AG09319 (cell line): ENCODE measurements at regions not wholly inside any gene's neighbourhood (a gene's known extent, or its start where the extent isn't known, plus 50 kb on each side); places are given as distances from the start of the nearest gene placed in this dataset.
"Not testable (repeated sequence)": the region's sequence is repeated elsewhere in the genome, so short reads cannot be mapped to it uniquely, and the experiment has no call there.

Experiments used
- DNase-seq: peaks from one replicate; pipeline ENCODE4 v3.0.0-alpha.2; 2010; ENCODE audit warnings: low read depth; ENCODE audit errors: extremely low read depth
- TF ChIP-seq, protein P1 (sequence below): IDR thresholded peaks from 2 replicates; pipeline ENCODE4 v1.5.1; 2011; ENCODE audit warnings: low read depth, mild to moderate bottlenecking, inconsistent platforms, low read length, moderate library complexity

DNA sequence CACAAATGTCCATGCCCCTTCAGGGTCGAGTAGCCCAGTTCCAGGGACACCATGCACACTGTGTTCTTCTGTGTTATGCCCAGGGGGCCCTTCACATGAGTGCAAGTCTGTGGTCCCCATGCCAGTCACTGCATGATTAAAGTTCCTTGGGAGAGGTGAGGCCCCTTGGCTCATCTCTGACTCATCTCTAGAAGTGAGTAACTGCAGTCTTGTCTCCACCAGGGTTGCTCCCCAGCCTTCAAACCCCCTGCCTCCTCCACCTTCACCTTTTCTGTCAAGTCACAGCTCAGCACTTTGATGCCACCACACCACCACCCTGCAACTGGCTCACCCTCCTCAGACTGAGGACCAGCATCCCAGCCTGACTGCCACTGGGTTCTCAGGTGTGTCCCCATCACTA is 161.7 kb downstream of the UNC5CL start:
- no peak for DNase-seq
- TF ChIP-seq, protein P1, sequence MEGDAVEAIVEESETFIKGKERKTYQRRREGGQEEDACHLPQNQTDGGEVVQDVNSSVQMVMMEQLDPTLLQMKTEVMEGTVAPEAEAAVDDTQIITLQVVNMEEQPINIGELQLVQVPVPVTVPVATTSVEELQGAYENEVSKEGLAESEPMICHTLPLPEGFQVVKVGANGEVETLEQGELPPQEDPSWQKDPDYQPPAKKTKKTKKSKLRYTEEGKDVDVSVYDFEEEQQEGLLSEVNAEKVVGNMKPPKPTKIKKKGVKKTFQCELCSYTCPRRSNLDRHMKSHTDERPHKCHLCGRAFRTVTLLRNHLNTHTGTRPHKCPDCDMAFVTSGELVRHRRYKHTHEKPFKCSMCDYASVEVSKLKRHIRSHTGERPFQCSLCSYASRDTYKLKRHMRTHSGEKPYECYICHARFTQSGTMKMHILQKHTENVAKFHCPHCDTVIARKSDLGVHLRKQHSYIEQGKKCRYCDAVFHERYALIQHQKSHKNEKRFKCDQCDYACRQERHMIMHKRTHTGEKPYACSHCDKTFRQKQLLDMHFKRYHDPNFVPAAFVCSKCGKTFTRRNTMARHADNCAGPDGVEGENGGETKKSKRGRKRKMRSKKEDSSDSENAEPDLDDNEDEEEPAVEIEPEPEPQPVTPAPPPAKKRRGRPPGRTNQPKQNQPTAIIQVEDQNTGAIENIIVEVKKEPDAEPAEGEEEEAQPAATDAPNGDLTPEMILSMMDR: no peak

GRCh38 chr6:40876336-40876735 is 162.7 kb downstream of the UNC5CL start:
- TF ChIP-seq, protein P1: no peak
- no peak for DNase-seq

DNA sequence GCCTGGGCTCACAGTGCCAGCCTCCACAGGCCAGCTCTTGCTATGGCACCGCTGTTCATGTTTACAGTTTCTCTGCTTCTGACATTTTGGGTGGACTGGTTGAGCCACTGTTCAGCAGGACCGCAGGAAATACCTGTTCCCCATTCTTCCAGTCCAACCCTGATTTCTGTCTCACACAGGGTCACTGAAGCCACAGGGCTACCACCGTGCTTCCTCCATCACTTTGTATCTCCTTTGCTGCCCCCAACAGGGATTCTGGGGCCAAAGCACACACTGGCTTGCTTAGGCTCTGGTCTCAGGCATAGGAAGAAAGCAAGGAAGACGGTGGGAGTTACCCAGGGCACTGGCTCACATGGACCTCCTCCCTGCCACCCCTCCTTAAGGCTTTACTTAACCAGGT is 164.5 kb downstream of the UNC5CL start:
- TF ChIP-seq, protein P1: no peak
- no peak for DNase-seq

DNA sequence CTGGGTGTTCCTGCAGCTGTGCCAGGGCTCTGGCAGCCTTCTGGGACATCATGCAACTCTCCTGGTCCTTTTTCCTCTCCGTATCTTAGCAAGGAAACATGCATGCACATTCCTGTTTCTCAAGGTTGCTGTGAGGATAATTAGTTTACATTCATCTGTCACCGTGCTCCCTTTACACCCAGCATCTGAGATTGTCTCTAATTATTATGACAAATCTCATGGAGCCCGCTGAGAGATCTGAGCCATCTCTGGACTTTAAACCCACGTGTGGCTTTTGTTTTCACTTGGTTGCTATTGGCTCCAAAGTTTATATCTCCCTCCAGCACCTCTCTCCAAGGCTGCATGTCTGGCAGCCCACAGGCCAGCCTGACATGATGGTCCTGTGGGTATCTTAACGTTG is 167.6 kb downstream of the UNC5CL start:
- TF ChIP-seq, protein P1: no peak
- DNase-seq: no peak

DNA sequence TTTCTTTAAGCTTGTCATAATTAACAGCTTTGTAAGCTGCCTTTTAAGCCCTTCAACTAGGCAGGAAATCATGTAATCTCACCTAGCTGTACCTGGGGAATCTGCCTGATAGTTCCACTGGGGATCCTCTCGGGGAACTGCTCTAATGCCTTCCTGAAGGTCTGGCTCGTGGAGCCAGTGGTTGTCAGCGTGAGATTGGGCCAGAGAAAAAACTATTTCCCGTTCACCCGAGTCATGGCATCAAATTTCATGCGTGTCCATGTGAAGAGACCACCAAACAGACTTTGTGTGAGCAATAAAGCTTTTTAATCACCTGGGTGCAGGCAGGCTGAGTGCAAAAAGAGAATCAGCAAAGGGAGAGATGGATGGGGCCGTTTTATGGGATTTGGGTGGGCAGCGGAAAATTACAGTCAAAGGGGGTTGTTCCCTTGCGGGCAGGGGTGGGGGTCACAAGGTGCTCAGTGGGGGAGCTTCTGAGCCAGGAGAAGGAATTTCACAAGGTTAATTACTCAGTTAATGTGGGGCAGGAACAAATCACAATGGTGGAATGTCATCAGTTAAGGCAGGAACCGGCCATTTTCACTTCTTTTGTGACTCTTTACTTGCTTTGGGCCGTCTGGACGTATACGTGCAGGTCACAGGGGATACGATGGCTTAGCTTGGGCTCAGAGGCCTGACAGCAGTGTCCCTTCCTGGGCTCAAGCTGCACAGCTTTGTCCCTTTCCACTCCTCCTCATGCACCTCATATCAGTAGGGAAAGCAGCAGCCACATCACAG is 170.7 kb downstream of the UNC5CL start:
- DNase-seq: not testable (repeated sequence)

DNA sequence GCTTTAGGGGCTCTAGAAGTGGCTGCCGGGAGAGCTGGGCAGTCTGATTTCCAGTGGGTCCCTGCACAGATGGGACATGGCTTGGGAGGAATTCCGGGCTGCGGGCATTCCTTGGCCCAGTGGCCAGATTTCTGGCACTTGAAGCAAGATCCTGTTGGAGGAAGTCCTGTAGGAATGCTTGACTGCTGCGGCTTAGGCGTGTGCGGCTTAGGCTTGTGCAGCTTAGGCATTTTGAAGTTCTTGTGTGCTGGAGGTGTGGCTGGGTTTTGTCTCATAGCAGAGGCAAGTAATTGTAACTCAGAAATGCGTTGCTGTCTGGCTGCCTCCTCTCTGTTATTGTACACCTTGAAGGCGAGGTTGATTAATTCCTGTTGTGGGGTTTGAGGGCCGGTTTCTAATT is 171.5 kb downstream of the UNC5CL start:
- not testable (repeated sequence) for DNase-seq

DNA sequence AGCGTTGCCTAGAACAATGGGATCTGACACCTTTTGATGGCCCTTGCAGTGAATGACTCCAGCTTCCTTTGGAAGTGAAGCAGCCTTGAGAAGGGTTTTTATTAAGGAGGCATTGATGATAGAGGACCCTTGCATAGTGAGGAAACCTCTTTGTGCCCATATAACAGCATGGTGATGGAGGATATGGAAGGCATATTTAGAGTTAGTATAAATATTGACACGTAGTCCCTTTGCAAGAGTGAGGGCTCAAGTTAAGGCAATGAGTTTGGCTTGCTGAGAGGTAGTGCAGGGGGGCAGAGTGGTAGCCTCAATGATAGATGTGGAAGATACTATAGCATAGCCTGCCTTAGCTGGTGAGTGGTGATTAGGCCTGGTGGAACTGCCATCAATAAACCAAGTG is 173.8 kb downstream of the UNC5CL start:
- DNase-seq: not testable (repeated sequence)

- TF ChIP-seq, protein P1: no peak
- no peak for DNase-seq
Observed at GRCh38 chr6:40860443-40860842, 178.6 kb downstream of the UNC5CL start.

- DNase-seq: no peak
- TF ChIP-seq, protein P1: no peak
Observed at GRCh38 chr6:40856271-40856670, 182.8 kb downstream of the UNC5CL start.
